H1 (cell line): ENCODE measurements at regions not wholly inside any gene's neighbourhood (a gene's known extent, or its start where the extent isn't known, plus 50 kb on each side); places are given as distances from the start of the nearest gene placed in this dataset.

Experiments used
- BRCA1 ChIP-seq: IDR thresholded peaks from 2 replicates; pipeline ENCODE4 v1.6.1; 2012; ENCODE audit warnings: low read depth, low read length, improper control_type of control experiment
- CBX5 ChIP-seq: fragments of 300-800, 300-1000 bp; sonication (generic); IDR thresholded peaks from 2 replicates; pipeline ENCODE4 v1.7.1; 2016; ENCODE audit warnings: antibody characterized with exemption, low read length, low read depth
- CEBPB ChIP-seq: IDR thresholded peaks from 2 replicates; pipeline ENCODE4 v1.6.1; 2012; ENCODE audit warnings: low read depth, low read length
- CREB1 ChIP-seq: IDR thresholded peaks from 2 replicates; pipeline ENCODE4 v1.6.1; 2012; ENCODE audit warnings: inconsistent platforms
- CTBP2 ChIP-seq: IDR thresholded peaks from 2 replicates; pipeline ENCODE4 v1.7.0; 2011; ENCODE audit warnings: borderline replicate concordance, mild to moderate bottlenecking, moderate library complexity, mixed read lengths, low read length; ENCODE audit not compliant: insufficient read depth, insufficient read length
- EGR1 ChIP-seq: IDR thresholded peaks from 2 replicates; pipeline ENCODE4 v1.6.1; 2011; ENCODE audit warnings: low read depth, low read length, borderline replicate concordance
- FOSL1 ChIP-seq: IDR thresholded peaks from 2 replicates; pipeline ENCODE4 v1.6.1; 2011; ENCODE audit warnings: mild to moderate bottlenecking, low read depth, low read length, moderate library complexity; ENCODE audit not compliant: insufficient read depth
- KDM1A ChIP-seq: fragments of 200-600, 300-600 bp; sonication (generic); IDR thresholded peaks from 2 replicates; pipeline ENCODE4 v1.7.1; 2016; ENCODE audit warnings: mild to moderate bottlenecking, low read length, borderline replicate concordance
- POLR2AphosphoS5 ChIP-seq: IDR thresholded peaks from 2 replicates; pipeline ENCODE4 v1.6.1; 2011; ENCODE audit warnings: low read depth, low read length
- TCF12 ChIP-seq: IDR thresholded peaks from 2 replicates; pipeline ENCODE4 v1.6.1; 2011; ENCODE audit warnings: low read depth, mild to moderate bottlenecking, low read length
- TEAD4 ChIP-seq: IDR thresholded peaks from 2 replicates; pipeline ENCODE4 v1.6.1; 2012; ENCODE audit warnings: low read depth, low read length, inconsistent platforms, mixed read lengths
- TF ChIP-seq, protein P1 (sequence below): fragments of 300-600 bp; sonication (generic); IDR thresholded peaks from 2 replicates; pipeline ENCODE4 v1.7.1; 2012; ENCODE audit warnings: low read length, moderate library complexity, mild to moderate bottlenecking, inconsistent platforms; ENCODE audit not compliant: insufficient replicate concordance
- TF ChIP-seq, protein P2 (sequence below): IDR thresholded peaks from 2 replicates; pipeline ENCODE4 v1.6.1; 2011; ENCODE audit warnings: low read length, improper control_type of control experiment

DNA sequence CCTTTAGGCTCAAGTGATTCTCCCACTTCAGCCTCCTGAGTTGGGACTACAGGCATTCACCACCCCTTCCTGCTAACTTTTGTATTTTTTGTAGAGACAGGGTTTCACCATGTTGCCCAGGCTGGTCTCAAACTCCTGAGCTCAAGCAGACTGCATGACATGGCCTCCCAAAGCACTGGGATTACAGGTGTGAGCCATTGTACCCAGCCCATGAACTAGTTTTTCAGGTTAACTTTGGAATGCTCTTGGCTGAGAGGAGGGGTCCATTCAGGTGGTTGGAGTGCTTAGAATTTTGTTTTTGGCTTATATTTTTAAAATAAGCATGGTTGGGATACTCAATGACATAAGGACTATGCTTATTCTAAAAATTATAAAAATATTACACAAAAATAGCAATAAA, 355.7 kb upstream of the MAGEB16 start (continued):
- TF ChIP-seq, protein P1, sequence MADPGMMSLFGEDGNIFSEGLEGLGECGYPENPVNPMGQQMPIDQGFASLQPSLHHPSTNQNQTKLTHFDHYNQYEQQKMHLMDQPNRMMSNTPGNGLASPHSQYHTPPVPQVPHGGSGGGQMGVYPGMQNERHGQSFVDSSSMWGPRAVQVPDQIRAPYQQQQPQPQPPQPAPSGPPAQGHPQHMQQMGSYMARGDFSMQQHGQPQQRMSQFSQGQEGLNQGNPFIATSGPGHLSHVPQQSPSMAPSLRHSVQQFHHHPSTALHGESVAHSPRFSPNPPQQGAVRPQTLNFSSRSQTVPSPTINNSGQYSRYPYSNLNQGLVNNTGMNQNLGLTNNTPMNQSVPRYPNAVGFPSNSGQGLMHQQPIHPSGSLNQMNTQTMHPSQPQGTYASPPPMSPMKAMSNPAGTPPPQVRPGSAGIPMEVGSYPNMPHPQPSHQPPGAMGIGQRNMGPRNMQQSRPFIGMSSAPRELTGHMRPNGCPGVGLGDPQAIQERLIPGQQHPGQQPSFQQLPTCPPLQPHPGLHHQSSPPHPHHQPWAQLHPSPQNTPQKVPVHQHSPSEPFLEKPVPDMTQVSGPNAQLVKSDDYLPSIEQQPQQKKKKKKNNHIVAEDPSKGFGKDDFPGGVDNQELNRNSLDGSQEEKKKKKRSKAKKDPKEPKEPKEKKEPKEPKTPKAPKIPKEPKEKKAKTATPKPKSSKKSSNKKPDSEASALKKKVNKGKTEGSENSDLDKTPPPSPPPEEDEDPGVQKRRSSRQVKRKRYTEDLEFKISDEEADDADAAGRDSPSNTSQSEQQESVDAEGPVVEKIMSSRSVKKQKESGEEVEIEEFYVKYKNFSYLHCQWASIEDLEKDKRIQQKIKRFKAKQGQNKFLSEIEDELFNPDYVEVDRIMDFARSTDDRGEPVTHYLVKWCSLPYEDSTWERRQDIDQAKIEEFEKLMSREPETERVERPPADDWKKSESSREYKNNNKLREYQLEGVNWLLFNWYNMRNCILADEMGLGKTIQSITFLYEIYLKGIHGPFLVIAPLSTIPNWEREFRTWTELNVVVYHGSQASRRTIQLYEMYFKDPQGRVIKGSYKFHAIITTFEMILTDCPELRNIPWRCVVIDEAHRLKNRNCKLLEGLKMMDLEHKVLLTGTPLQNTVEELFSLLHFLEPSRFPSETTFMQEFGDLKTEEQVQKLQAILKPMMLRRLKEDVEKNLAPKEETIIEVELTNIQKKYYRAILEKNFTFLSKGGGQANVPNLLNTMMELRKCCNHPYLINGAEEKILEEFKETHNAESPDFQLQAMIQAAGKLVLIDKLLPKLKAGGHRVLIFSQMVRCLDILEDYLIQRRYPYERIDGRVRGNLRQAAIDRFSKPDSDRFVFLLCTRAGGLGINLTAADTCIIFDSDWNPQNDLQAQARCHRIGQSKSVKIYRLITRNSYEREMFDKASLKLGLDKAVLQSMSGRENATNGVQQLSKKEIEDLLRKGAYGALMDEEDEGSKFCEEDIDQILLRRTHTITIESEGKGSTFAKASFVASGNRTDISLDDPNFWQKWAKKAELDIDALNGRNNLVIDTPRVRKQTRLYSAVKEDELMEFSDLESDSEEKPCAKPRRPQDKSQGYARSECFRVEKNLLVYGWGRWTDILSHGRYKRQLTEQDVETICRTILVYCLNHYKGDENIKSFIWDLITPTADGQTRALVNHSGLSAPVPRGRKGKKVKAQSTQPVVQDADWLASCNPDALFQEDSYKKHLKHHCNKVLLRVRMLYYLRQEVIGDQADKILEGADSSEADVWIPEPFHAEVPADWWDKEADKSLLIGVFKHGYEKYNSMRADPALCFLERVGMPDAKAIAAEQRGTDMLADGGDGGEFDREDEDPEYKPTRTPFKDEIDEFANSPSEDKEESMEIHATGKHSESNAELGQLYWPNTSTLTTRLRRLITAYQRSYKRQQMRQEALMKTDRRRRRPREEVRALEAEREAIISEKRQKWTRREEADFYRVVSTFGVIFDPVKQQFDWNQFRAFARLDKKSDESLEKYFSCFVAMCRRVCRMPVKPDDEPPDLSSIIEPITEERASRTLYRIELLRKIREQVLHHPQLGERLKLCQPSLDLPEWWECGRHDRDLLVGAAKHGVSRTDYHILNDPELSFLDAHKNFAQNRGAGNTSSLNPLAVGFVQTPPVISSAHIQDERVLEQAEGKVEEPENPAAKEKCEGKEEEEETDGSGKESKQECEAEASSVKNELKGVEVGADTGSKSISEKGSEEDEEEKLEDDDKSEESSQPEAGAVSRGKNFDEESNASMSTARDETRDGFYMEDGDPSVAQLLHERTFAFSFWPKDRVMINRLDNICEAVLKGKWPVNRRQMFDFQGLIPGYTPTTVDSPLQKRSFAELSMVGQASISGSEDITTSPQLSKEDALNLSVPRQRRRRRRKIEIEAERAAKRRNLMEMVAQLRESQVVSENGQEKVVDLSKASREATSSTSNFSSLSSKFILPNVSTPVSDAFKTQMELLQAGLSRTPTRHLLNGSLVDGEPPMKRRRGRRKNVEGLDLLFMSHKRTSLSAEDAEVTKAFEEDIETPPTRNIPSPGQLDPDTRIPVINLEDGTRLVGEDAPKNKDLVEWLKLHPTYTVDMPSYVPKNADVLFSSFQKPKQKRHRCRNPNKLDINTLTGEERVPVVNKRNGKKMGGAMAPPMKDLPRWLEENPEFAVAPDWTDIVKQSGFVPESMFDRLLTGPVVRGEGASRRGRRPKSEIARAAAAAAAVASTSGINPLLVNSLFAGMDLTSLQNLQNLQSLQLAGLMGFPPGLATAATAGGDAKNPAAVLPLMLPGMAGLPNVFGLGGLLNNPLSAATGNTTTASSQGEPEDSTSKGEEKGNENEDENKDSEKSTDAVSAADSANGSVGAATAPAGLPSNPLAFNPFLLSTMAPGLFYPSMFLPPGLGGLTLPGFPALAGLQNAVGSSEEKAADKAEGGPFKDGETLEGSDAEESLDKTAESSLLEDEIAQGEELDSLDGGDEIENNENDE: no peak
- TF ChIP-seq, protein P2, sequence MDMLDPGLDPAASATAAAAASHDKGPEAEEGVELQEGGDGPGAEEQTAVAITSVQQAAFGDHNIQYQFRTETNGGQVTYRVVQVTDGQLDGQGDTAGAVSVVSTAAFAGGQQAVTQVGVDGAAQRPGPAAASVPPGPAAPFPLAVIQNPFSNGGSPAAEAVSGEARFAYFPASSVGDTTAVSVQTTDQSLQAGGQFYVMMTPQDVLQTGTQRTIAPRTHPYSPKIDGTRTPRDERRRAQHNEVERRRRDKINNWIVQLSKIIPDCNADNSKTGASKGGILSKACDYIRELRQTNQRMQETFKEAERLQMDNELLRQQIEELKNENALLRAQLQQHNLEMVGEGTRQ: no peak
- TF ChIP-seq CBX5 (no peak), CTBP2 (no peak), TCF12 (no peak), POLR2AphosphoS5 (no peak), TEAD4 (no peak), BRCA1 (no peak), FOSL1 (no peak), KDM1A (no peak), EGR1 (no peak), CREB1 (no peak), CEBPB (no peak)
